Ovary (tissue), 3 donors: ENCODE measurements at regions not wholly inside any gene's neighbourhood (a gene's known extent, or its start where the extent isn't known, plus 50 kb on each side); places are given as distances from the start of the nearest gene placed in this dataset.

ENCODE experiments used
- EP300 ChIP-seq: sonication (generic); formaldehyde crosslinking; IDR thresholded peaks from one replicate; pipeline ENCODE4 v1.6.1; 2017; ENCODE audit warnings: antibody characterized with exemption
- POLR2A ChIP-seq: fragments of 450-650 bp; IDR thresholded peaks from one replicate; pipeline ENCODE4 v1.6.1; 2017; ENCODE audit warnings: antibody characterized with exemption, mild to moderate bottlenecking, moderate library complexity
- TF ChIP-seq, protein P1 (sequence below), 3 donors: fragments of 450-650 bp in 2 of 3; fragments of 200-600 bp in 1 of 3; IDR thresholded peaks; one replicate each; pipeline versions ENCODE4 v1.5.1 to v1.8.0; 2016 to 2022; ENCODE audit warnings: antibody characterized with exemption in 3 of 3, mild to moderate bottlenecking in 1 of 3
- donor health status: DM: no; HTN: no; CAD: no.

DNA sequence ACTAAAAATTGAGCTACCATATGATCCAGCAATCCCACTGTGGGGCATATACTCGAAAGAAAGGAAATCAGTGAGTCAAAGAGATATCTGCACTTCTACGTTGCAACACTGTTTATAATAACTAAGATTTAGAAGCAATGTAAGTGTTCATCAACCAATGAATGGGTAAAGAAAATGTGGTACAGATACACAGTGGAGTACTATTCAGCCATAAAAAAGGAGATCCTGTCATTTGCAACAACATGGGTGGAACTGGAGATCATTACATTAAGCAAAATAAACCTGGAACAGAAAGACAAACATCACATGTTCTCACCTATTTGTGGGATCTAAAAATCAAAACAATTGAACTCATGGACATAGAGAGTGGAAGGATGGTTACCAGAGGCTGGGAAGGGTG lies 385.0 kb upstream of the TRIB2 start:
- TF ChIP-seq POLR2A (no peak), EP300 (no peak)
- TF ChIP-seq, protein P1, sequence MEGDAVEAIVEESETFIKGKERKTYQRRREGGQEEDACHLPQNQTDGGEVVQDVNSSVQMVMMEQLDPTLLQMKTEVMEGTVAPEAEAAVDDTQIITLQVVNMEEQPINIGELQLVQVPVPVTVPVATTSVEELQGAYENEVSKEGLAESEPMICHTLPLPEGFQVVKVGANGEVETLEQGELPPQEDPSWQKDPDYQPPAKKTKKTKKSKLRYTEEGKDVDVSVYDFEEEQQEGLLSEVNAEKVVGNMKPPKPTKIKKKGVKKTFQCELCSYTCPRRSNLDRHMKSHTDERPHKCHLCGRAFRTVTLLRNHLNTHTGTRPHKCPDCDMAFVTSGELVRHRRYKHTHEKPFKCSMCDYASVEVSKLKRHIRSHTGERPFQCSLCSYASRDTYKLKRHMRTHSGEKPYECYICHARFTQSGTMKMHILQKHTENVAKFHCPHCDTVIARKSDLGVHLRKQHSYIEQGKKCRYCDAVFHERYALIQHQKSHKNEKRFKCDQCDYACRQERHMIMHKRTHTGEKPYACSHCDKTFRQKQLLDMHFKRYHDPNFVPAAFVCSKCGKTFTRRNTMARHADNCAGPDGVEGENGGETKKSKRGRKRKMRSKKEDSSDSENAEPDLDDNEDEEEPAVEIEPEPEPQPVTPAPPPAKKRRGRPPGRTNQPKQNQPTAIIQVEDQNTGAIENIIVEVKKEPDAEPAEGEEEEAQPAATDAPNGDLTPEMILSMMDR (IDR thresholded peaks at IDR 0.05) = no peak
